GM12878 (cell line): ENCODE measurements at regions not wholly inside any gene's neighbourhood (a gene's known extent, or its start where the extent isn't known, plus 50 kb on each side); places are given as distances from the start of the nearest gene placed in this dataset.

Experiments
- ATAC-seq: fragments of 200-7000 bp; cut with Tn5 transposase; 3 replicates; pipeline ENCODE4 v1.9.1; 2020; ENCODE audit warnings: mild to moderate bottlenecking, moderate library complexity
- BruUV-seq: library from RNA; stranded (reverse); fragments of 400-500 nt; replicated peaks from 2 replicates; lab custom pipeline; 2021; lab: Mats Ljungman, UMichigan
- CTCF ChIA-PET: fragments of 300-600 bp; sonication (Branson Sonifier 250); formaldehyde crosslinking; extraction: SDS; loops from one replicate; lab custom pipeline; 2021; ENCODE audit warnings: inconsistent platforms; lab: Yijun Ruan, JAX
- POLR2A ChIA-PET: fragments of 350-600 bp; formaldehyde crosslinking; extraction: SDS; loops from one replicate; lab custom pipeline; 2021; ENCODE audit warnings: inconsistent platforms; lab: Charles Lee
- RAD21 ChIA-PET: fragments of 300-600 bp; sonication (Branson Sonifier 250); formaldehyde crosslinking; loops from one replicate; lab custom pipeline; 2023; ENCODE audit warnings: antibody characterized with exemption; ENCODE audit not compliant: unreplicated experiment; lab: Charles Lee
- SMC1A ChIA-PET: fragments of 300-600 bp; sonication (Branson Sonifier 250); formaldehyde crosslinking; loops from one replicate; lab custom pipeline; 2023; ENCODE audit not compliant: unreplicated experiment, uncharacterized antibody; lab: Charles Lee
- DNase-seq: peaks from one replicate; pipeline ENCODE4 v3.0.0-alpha.2; 2011; ENCODE audit warnings: low read depth, low spot score
- FAIRE-seq: peaks from 3 replicates; lab custom pipeline; 2011; peaks lifted over from hg19 to GRCh38; lab: Jason Lieb, UNC
- H2AFZ ChIP-seq: 2 replicates; pipeline ENCODE4 v1.6.0; 2011; ENCODE audit warnings: low read depth, low read length, control low read depth; ENCODE audit not compliant: control insufficient read depth
- H3K27ac ChIP-seq: 2 replicates; pipeline ENCODE4 v1.5.1; 2011; ENCODE audit warnings: control low read depth; ENCODE audit not compliant: control insufficient read depth, insufficient read depth
- H3K27me3 ChIP-seq, 2 experiments: replicated peaks in 1 of 2; 2 replicates each; pipeline versions ENCODE4 v1.6.0 to v1.6.1; 2011; ENCODE audit warnings: low read length in 1 of 2; ENCODE audit not compliant: control insufficient read depth in 2 of 2, insufficient read depth in 2 of 2
- H3K36me3 ChIP-seq, 2 experiments: 2 replicates each; pipeline ENCODE4 v1.5.1; 2011; ENCODE audit warnings: low read length in 1 of 2; ENCODE audit not compliant: control insufficient read depth in 2 of 2, insufficient read depth in 2 of 2
- H3K4me1 ChIP-seq: 2 replicates; pipeline ENCODE4 v1.6.1; 2011; ENCODE audit warnings: mild to moderate bottlenecking, low read length, moderate library complexity, mixed read lengths; ENCODE audit not compliant: control insufficient read depth, insufficient read depth
- H3K4me2 ChIP-seq: 2 replicates; pipeline ENCODE4 v1.6.0; 2011; ENCODE audit warnings: control low read depth; ENCODE audit not compliant: control insufficient read depth, insufficient read depth
- H3K4me3 ChIP-seq: fragments of 200-600 bp; sonication (generic); 2 replicates; pipeline ENCODE4 v1.5.1; 2016
- H3K79me2 ChIP-seq: 2 replicates; pipeline ENCODE4 v1.6.0; 2011; ENCODE audit warnings: low read length; ENCODE audit not compliant: control insufficient read depth, insufficient read depth
- H3K9ac ChIP-seq: 2 replicates; pipeline ENCODE4 v1.8.0; 2011; ENCODE audit warnings: low read length, control low read depth, mixed read lengths; ENCODE audit not compliant: control insufficient read depth, insufficient read depth
- H3K9me3 ChIP-seq: replicated peaks from 3 replicates; pipeline ENCODE4 v1.5.1; 2011; ENCODE audit warnings: mild to moderate bottlenecking, low read length; ENCODE audit not compliant: control insufficient read depth, insufficient read depth
- H4K20me1 ChIP-seq: 2 replicates; pipeline ENCODE4 v1.6.0; 2011; ENCODE audit not compliant: control insufficient read depth, insufficient read depth
- ASH2L ChIP-seq: fragments of 300-600, 200-600 bp; sonication (generic); IDR thresholded peaks from 2 replicates; pipeline ENCODE4 v1.6.1; 2017; ENCODE audit warnings: low read depth, mild to moderate bottlenecking, borderline replicate concordance
- CHD2 ChIP-seq: IDR thresholded peaks from 2 replicates; pipeline ENCODE4 v1.6.1; 2011; ENCODE audit warnings: low read depth, low read length, improper control_type of control experiment, borderline replicate concordance
- ESRRA ChIP-seq: IDR thresholded peaks from 2 replicates; pipeline ENCODE4 v1.6.1; 2012; ENCODE audit warnings: mild to moderate bottlenecking, low read length, improper control_type of control experiment
- FOS ChIP-seq: IDR thresholded peaks from 3 replicates; pipeline ENCODE4 v1.6.1; 2011; ENCODE audit warnings: borderline replicate concordance; ENCODE audit not compliant: insufficient read length; ENCODE audit errors: extremely low read depth
- JUNB ChIP-seq: IDR thresholded peaks from 2 replicates; pipeline ENCODE4 v1.6.1; 2016; ENCODE audit warnings: antibody characterized with exemption, mild to moderate bottlenecking
- NFXL1 ChIP-seq: fragments of 450-650 bp; IDR thresholded peaks from 2 replicates; pipeline ENCODE4 v1.6.1; 2017; ENCODE audit warnings: antibody characterized with exemption, mild to moderate bottlenecking, borderline replicate concordance
- NFYB ChIP-seq: IDR thresholded peaks from 2 replicates; pipeline ENCODE4 v1.6.1; 2011; ENCODE audit warnings: low read depth, mild to moderate bottlenecking, low read length, improper control_type of control experiment, moderate library complexity; ENCODE audit not compliant: insufficient read depth
- RAD21 ChIP-seq: IDR thresholded peaks from 2 replicates; pipeline ENCODE4 v1.6.1; 2011; ENCODE audit warnings: mild to moderate bottlenecking, low read depth, low read length, moderate library complexity; ENCODE audit not compliant: insufficient read depth
- SIX5 ChIP-seq: IDR thresholded peaks from 2 replicates; pipeline ENCODE4 v1.6.1; 2011; ENCODE audit warnings: mild to moderate bottlenecking, low read depth, low read length, moderate library complexity; ENCODE audit not compliant: severe bottlenecking
- STAT1 ChIP-seq: fragments of 450-650 bp; conservative IDR thresholded peaks from 2 replicates; pipeline ENCODE4 v1.6.1; 2014; ENCODE audit warnings: antibody characterized with exemption, mild to moderate bottlenecking
- ZBED1 ChIP-seq: IDR thresholded peaks from 2 replicates; pipeline ENCODE4 v1.6.1; 2016; ENCODE audit warnings: borderline replicate concordance
- ZNF274 ChIP-seq: IDR thresholded peaks from one replicate; pipeline ENCODE4 v1.8.0; 2011; ENCODE audit not compliant: insufficient read length, insufficient read depth
- WGBS: methylation state at CpG from one replicate; pipeline ENCODE4 v1.1.6; 2016; ENCODE audit warnings: low lambda C conversion rate; ENCODE audit not compliant: insufficient replicate concordance, insufficient coverage; ENCODE audit errors: missing lambda C conversion rate; 5-methylcytosine and 5-hydroxymethylcytosine counted together
- in situ Hi-C: fragments of 300-500 bp; cut with MboI; formaldehyde crosslinking; loops from 9 replicates; pipeline ENCODE4 v1.14.3; 2018; ENCODE audit warnings: mixed read lengths
- intact Hi-C: fragments of 100-400 bp; cut with micrococcal nuclease; formaldehyde crosslinking; loops from one replicate; pipeline ENCODE4 v1.14.2; 2022; ENCODE audit not compliant: unreplicated experiment
- TF ChIP-seq, protein P1 (sequence below): fragments of 450-650 bp; IDR thresholded peaks from 2 replicates; pipeline ENCODE4 v1.6.1; 2017; ENCODE audit warnings: mild to moderate bottlenecking, low read depth, inconsistent platforms; ENCODE audit not compliant: poor library complexity, severe bottlenecking
- TF ChIP-seq, protein P2 (sequence below): fragments of 450-650 bp; IDR thresholded peaks from 2 replicates; pipeline ENCODE4 v1.6.1; 2017; ENCODE audit warnings: mild to moderate bottlenecking, moderate library complexity

DNA sequence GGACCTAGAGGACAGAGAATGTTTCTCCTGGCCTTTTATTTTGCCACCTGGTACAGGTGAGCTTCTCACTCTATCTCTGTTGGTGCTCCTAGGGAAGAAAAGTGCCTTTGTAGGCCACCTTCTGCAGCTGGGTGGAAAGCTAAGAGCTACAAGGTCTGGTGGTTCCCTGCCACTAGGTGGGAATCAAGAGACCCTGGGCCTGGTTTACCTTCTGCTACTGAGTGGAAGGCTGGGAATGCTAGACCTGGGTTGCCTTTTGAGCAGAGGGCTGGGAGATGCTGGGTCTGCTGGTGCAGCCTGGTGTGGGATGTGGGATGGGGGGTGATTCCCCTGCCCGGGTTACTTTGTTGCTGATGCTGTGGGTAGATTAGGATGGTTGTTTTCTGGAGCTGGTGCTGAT is 72.6 kb downstream of the EBLN2 start:
- no peak overlapping the region for H3K4me3 ChIP-seq
- no peaks in the 10 kb centered on the region for H4K20me1 ChIP-seq
- no peak for ATAC-seq
- no peaks in the 10 kb centered on the region for H3K79me2 ChIP-seq
- SMC1A ChIA-PET: no interaction called here
- WGBS: 7% methylated on average over 1 of the region's 1 CpG
- CTCF ChIA-PET: no interaction called here
- H3K4me1 ChIP-seq: no peaks in the 10 kb centered on the region
- no peak for TF ChIP-seq JUNB
- TF ChIP-seq ASH2L: no peak
- TF ChIP-seq ZBED1: no peak
- DNase-seq: no peak
- no peak overlapping the region for H3K27ac ChIP-seq
- no peaks in the 10 kb centered on the region; a peak in 1 of 4 replicates for H3K27me3 ChIP-seq
- intact Hi-C loops (no loop called here), in situ Hi-C loops (no loop called here)
- FAIRE-seq: no peak
- H3K36me3 ChIP-seq: no peaks in the 10 kb centered on the region
- no TSS peak for BruUV-seq
- POLR2A ChIA-PET: no interaction called here
- no peak overlapping the region for H2AFZ ChIP-seq
- no peak overlapping the region for H3K9ac ChIP-seq
- H3K9me3 ChIP-seq: no peaks in the 10 kb centered on the region
- H3K4me2 ChIP-seq: no peak overlapping the region
- RAD21 ChIA-PET: no interaction called here

DNA sequence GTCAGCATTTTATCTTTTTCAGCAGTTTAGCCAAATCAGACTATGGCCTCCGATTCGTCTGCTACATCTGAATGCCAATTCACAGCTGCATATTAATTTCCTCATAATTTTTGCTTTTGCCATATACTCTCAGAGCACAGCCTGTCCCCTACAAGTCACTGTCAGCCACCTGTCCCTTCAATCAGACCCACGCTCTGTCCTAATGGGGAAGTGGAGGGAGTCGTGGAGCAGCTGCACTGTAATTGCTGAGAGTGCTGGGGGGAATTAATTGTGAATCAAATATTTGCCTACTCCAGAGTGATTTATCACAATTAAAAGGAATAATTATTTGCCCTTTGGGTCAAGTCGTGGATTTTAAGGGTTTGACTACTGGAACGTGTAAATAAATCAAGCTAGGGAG is 75.5 kb downstream of the EBLN2 start:
- Histone ChIP-seq H3K4me2 (no peak overlapping the region), H3K36me3 (no peaks in the 10 kb centered on the region), H3K79me2 (no peaks in the 10 kb centered on the region), H3K27ac (no peak overlapping the region), H3K9me3 (no peaks in the 10 kb centered on the region), H3K4me1 (no peaks in the 10 kb centered on the region), H3K4me3 (no peak overlapping the region), H3K27me3 (no peaks in the 10 kb centered on the region; a peak in 1 of 4 replicates), H4K20me1 (no peaks in the 10 kb centered on the region), H3K9ac (no peak overlapping the region), H2AFZ (no peak overlapping the region)
- SMC1A ChIA-PET: no interaction called here
- RAD21 ChIA-PET: no interaction called here
- DNase-seq (no peak), FAIRE-seq (no peak), ATAC-seq (no peak)
- in situ Hi-C loops: no loop called here
- WGBS: 19% methylated on average over 6 of the region's 6 CpGs
- CTCF ChIA-PET: no interaction called here
- POLR2A ChIA-PET: no interaction called here
- intact Hi-C loops: no loop called here
- BruUV-seq: no TSS peak
- no peak for TF ChIP-seq FOS
- TF ChIP-seq ESRRA: no peak
- no peak for TF ChIP-seq CHD2
- TF ChIP-seq, protein P1, sequence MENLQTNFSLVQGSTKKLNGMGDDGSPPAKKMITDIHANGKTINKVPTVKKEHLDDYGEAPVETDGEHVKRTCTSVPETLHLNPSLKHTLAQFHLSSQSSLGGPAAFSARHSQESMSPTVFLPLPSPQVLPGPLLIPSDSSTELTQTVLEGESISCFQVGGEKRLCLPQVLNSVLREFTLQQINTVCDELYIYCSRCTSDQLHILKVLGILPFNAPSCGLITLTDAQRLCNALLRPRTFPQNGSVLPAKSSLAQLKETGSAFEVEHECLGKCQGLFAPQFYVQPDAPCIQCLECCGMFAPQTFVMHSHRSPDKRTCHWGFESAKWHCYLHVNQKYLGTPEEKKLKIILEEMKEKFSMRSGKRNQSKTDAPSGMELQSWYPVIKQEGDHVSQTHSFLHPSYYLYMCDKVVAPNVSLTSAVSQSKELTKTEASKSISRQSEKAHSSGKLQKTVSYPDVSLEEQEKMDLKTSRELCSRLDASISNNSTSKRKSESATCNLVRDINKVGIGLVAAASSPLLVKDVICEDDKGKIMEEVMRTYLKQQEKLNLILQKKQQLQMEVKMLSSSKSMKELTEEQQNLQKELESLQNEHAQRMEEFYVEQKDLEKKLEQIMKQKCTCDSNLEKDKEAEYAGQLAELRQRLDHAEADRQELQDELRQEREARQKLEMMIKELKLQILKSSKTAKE: no peak
- TF ChIP-seq ZNF274: no peak
- no peak for TF ChIP-seq STAT1
- TF ChIP-seq RAD21: no peak
- TF ChIP-seq NFYB: no peak
- no peak for TF ChIP-seq NFXL1
- no peak for TF ChIP-seq SIX5
- TF ChIP-seq, protein P2, sequence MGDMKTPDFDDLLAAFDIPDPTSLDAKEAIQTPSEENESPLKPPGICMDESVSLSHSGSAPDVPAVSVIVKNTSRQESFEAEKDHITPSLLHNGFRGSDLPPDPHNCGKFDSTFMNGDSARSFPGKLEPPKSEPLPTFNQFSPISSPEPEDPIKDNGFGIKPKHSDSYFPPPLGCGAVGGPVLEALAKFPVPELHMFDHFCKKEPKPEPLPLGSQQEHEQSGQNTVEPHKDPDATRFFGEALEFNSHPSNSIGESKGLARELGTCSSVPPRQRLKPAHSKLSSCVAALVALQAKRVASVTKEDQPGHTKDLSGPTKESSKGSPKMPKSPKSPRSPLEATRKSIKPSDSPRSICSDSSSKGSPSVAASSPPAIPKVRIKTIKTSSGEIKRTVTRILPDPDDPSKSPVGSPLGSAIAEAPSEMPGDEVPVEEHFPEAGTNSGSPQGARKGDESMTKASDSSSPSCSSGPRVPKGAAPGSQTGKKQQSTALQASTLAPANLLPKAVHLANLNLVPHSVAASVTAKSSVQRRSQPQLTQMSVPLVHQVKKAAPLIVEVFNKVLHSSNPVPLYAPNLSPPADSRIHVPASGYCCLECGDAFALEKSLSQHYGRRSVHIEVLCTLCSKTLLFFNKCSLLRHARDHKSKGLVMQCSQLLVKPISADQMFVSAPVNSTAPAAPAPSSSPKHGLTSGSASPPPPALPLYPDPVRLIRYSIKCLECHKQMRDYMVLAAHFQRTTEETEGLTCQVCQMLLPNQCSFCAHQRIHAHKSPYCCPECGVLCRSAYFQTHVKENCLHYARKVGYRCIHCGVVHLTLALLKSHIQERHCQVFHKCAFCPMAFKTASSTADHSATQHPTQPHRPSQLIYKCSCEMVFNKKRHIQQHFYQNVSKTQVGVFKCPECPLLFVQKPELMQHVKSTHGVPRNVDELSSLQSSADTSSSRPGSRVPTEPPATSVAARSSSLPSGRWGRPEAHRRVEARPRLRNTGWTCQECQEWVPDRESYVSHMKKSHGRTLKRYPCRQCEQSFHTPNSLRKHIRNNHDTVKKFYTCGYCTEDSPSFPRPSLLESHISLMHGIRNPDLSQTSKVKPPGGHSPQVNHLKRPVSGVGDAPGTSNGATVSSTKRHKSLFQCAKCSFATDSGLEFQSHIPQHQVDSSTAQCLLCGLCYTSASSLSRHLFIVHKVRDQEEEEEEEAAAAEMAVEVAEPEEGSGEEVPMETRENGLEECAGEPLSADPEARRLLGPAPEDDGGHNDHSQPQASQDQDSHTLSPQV: no peak
